Astrocyte (in vitro differentiated cells and primary cell): ENCODE measurements at regions not wholly inside any gene's neighbourhood (a gene's known extent, or its start where the extent isn't known, plus 50 kb on each side); places are given as distances from the start of the nearest gene placed in this dataset.

Source experiments
- CTCF ChIP-seq: IDR thresholded peaks from 2 replicates; pipeline ENCODE4 v1.5.1; 2011; ENCODE audit warnings: low read depth, mild to moderate bottlenecking, inconsistent platforms, low read length, moderate library complexity; ENCODE audit not compliant: insufficient read depth
- EZH2 ChIP-seq: IDR thresholded peaks from 2 replicates; pipeline ENCODE4 v1.6.1; 2012; ENCODE audit warnings: mild to moderate bottlenecking, low read length, inconsistent platforms; ENCODE audit not compliant: insufficient read depth

DNA sequence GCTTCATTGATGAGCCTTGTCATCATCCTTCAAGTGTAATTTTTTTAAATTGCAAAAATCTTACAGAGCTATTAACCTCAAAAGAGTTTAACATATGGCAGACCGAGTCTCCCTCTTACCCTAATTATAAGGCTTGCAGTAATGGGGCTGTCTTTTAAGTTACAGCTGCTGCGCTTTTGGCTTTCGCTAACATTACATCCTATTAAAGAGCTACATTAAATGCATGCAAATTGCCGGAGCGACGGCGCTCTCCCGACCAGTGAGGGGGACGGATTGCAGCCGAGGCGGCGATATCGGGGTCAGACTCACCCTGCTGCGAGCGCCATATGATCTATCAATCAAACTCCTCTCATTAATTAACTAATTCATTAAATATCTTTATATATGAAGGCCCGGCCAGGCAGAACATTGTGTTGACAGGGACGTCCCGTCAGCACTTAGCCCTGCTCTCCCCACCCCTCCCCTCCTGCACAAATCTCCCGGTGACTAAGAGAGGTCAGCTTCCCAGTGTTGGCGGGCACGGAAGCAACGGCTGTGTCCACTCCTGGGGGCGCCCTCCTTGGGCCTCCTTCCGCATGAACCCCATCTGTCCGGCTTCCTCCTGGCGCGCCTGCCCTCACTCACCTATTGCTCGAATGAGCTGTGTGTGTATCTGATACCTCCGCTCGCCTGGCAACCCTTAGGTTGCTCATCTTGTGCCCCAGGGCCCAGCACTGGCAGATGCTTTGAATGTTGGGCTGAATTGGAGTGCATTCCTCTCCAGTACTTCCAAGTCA lies 156.0 kb upstream of the CADM1 start:
- TF ChIP-seq CTCF (no peak), EZH2 (no peak)
